H1 (cell line): ENCODE measurements at regions not wholly inside any gene's neighbourhood (a gene's known extent, or its start where the extent isn't known, plus 50 kb on each side); places are given as distances from the start of the nearest gene placed in this dataset.

Experiments
- EP300 ChIP-seq, 2 experiments: IDR thresholded peaks; 1 replicate in 1 of 2; 2 replicates in 1 of 2; pipeline ENCODE4 v1.6.1; 2011 to 2012; ENCODE audit warnings: low read depth in 2 of 2, low read length in 2 of 2, mild to moderate bottlenecking in 2 of 2, borderline replicate concordance in 1 of 2, inconsistent platforms in 1 of 2, moderate library complexity in 1 of 2
- GTF2F1 ChIP-seq: IDR thresholded peaks from 2 replicates; pipeline ENCODE4 v1.6.1; 2012; ENCODE audit warnings: low read depth, low read length, improper control_type of control experiment, borderline replicate concordance
- SP4 ChIP-seq: IDR thresholded peaks from 2 replicates; pipeline ENCODE4 v1.6.1; 2012; ENCODE audit warnings: low read length, inconsistent platforms
- TF ChIP-seq, protein P1 (sequence below): fragments of 300-600 bp; sonication (generic); IDR thresholded peaks from 2 replicates; pipeline ENCODE4 v1.7.1; 2012; ENCODE audit warnings: low read length, moderate library complexity, mild to moderate bottlenecking, inconsistent platforms; ENCODE audit not compliant: insufficient replicate concordance
- TF ChIP-seq, protein P2 (sequence below), 3 experiments: IDR thresholded peaks; 1 replicate in 2 of 3; 2 replicates in 1 of 3; pipeline versions ENCODE4 v1.5.1 to v1.6.1; 2011; ENCODE audit warnings: low read length in 3 of 3, mild to moderate bottlenecking in 3 of 3, inconsistent platforms in 2 of 3, low read depth in 1 of 3, moderate library complexity in 1 of 3; ENCODE audit not compliant: insufficient read depth in 1 of 3; ENCODE audit errors: control extremely low read depth in 1 of 3

DNA sequence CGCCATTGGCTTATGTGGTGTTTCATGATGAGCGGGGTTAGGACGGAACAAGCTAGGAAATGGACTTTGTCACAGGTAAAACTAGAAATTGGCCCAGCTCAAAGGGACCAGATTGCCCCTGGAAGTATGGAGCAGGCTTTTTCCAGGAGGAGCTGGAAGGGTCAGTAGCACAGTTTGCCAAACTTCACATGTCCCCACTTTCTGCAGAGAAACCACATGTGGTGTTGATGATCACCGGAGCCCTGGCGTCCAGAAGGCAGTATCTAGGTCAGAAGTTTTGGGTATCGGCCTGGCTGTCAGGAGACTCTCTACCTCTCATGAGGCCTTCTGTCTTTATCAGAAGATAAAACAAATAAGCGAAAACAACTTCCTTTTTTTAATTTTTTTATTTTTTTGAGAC, 248.5 kb downstream of the SOX9 start (continued):
- TF ChIP-seq, protein P1, sequence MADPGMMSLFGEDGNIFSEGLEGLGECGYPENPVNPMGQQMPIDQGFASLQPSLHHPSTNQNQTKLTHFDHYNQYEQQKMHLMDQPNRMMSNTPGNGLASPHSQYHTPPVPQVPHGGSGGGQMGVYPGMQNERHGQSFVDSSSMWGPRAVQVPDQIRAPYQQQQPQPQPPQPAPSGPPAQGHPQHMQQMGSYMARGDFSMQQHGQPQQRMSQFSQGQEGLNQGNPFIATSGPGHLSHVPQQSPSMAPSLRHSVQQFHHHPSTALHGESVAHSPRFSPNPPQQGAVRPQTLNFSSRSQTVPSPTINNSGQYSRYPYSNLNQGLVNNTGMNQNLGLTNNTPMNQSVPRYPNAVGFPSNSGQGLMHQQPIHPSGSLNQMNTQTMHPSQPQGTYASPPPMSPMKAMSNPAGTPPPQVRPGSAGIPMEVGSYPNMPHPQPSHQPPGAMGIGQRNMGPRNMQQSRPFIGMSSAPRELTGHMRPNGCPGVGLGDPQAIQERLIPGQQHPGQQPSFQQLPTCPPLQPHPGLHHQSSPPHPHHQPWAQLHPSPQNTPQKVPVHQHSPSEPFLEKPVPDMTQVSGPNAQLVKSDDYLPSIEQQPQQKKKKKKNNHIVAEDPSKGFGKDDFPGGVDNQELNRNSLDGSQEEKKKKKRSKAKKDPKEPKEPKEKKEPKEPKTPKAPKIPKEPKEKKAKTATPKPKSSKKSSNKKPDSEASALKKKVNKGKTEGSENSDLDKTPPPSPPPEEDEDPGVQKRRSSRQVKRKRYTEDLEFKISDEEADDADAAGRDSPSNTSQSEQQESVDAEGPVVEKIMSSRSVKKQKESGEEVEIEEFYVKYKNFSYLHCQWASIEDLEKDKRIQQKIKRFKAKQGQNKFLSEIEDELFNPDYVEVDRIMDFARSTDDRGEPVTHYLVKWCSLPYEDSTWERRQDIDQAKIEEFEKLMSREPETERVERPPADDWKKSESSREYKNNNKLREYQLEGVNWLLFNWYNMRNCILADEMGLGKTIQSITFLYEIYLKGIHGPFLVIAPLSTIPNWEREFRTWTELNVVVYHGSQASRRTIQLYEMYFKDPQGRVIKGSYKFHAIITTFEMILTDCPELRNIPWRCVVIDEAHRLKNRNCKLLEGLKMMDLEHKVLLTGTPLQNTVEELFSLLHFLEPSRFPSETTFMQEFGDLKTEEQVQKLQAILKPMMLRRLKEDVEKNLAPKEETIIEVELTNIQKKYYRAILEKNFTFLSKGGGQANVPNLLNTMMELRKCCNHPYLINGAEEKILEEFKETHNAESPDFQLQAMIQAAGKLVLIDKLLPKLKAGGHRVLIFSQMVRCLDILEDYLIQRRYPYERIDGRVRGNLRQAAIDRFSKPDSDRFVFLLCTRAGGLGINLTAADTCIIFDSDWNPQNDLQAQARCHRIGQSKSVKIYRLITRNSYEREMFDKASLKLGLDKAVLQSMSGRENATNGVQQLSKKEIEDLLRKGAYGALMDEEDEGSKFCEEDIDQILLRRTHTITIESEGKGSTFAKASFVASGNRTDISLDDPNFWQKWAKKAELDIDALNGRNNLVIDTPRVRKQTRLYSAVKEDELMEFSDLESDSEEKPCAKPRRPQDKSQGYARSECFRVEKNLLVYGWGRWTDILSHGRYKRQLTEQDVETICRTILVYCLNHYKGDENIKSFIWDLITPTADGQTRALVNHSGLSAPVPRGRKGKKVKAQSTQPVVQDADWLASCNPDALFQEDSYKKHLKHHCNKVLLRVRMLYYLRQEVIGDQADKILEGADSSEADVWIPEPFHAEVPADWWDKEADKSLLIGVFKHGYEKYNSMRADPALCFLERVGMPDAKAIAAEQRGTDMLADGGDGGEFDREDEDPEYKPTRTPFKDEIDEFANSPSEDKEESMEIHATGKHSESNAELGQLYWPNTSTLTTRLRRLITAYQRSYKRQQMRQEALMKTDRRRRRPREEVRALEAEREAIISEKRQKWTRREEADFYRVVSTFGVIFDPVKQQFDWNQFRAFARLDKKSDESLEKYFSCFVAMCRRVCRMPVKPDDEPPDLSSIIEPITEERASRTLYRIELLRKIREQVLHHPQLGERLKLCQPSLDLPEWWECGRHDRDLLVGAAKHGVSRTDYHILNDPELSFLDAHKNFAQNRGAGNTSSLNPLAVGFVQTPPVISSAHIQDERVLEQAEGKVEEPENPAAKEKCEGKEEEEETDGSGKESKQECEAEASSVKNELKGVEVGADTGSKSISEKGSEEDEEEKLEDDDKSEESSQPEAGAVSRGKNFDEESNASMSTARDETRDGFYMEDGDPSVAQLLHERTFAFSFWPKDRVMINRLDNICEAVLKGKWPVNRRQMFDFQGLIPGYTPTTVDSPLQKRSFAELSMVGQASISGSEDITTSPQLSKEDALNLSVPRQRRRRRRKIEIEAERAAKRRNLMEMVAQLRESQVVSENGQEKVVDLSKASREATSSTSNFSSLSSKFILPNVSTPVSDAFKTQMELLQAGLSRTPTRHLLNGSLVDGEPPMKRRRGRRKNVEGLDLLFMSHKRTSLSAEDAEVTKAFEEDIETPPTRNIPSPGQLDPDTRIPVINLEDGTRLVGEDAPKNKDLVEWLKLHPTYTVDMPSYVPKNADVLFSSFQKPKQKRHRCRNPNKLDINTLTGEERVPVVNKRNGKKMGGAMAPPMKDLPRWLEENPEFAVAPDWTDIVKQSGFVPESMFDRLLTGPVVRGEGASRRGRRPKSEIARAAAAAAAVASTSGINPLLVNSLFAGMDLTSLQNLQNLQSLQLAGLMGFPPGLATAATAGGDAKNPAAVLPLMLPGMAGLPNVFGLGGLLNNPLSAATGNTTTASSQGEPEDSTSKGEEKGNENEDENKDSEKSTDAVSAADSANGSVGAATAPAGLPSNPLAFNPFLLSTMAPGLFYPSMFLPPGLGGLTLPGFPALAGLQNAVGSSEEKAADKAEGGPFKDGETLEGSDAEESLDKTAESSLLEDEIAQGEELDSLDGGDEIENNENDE, result no peak
- TF ChIP-seq, protein P2, sequence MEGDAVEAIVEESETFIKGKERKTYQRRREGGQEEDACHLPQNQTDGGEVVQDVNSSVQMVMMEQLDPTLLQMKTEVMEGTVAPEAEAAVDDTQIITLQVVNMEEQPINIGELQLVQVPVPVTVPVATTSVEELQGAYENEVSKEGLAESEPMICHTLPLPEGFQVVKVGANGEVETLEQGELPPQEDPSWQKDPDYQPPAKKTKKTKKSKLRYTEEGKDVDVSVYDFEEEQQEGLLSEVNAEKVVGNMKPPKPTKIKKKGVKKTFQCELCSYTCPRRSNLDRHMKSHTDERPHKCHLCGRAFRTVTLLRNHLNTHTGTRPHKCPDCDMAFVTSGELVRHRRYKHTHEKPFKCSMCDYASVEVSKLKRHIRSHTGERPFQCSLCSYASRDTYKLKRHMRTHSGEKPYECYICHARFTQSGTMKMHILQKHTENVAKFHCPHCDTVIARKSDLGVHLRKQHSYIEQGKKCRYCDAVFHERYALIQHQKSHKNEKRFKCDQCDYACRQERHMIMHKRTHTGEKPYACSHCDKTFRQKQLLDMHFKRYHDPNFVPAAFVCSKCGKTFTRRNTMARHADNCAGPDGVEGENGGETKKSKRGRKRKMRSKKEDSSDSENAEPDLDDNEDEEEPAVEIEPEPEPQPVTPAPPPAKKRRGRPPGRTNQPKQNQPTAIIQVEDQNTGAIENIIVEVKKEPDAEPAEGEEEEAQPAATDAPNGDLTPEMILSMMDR (IDR thresholded peaks at IDR 0.05; ENCODE audit: control extremely low read depth in 1 of 3, insufficient read depth in 1 of 3, low read depth in 1 of 3, low read length in 3 of 3), result no peak
- TF ChIP-seq GTF2F1 (no peak), SP4 (no peak), EP300 (IDR thresholded peaks at IDR 0.05; ENCODE audit: borderline replicate concordance in 1 of 2, low read depth in 2 of 2, low read length in 2 of 2) (no peak)
- TF ChIP-seq, all 59 proteins: peak for 0
